Liver (tissue), 8 donors: ENCODE measurements at regions not wholly inside any gene's neighbourhood (a gene's known extent, or its start where the extent isn't known, plus 50 kb on each side); places are given as distances from the start of the nearest gene placed in this dataset.
A peak's percentile ranks its signal among the peaks of the same experiment; 100 is the strongest.

Experiments used
- DNase-seq: peaks from one replicate; pipeline ENCODE4 v3.0.0-alpha.2; 2017; ENCODE audit warnings: low spot score
- H3K27ac ChIP-seq, 2 donors: one replicate each; pipeline ENCODE4 v1.7.0; 2013; ENCODE audit warnings: inconsistent platforms in 2 of 2, low read length in 2 of 2, control low read depth in 1 of 2, low read depth in 1 of 2, mild to moderate bottlenecking in 1 of 2
- H3K27me3 ChIP-seq, 4 donors: one replicate each; pipeline versions ENCODE4 v1.6.1 to v1.7.0; 2013; ENCODE audit warnings: low read length in 3 of 4, inconsistent platforms in 1 of 4, mild to moderate bottlenecking in 1 of 4, moderate library complexity in 1 of 4; ENCODE audit not compliant: control insufficient read depth in 4 of 4, insufficient read depth in 4 of 4
- H3K36me3 ChIP-seq, 4 donors: one replicate each; pipeline versions ENCODE4 v1.6.1 to v1.7.0; 2013; ENCODE audit warnings: low read length in 3 of 4, mild to moderate bottlenecking in 3 of 4, low read depth in 1 of 4, moderate library complexity in 1 of 4; ENCODE audit not compliant: control insufficient read depth in 4 of 4, insufficient read depth in 3 of 4
- H3K4me1 ChIP-seq, 4 donors: one replicate each; pipeline versions ENCODE4 v1.6.1 to v1.7.0; 2013; ENCODE audit warnings: low read length in 3 of 4, mild to moderate bottlenecking in 3 of 4, moderate library complexity in 1 of 4; ENCODE audit not compliant: control insufficient read depth in 4 of 4, insufficient read depth in 4 of 4
- H3K4me3 ChIP-seq, 3 donors: one replicate each; pipeline versions ENCODE4 v1.6.1 to v1.7.0; 2013; ENCODE audit warnings: low read length in 3 of 3, control low read depth in 1 of 3, low read depth in 1 of 3, mild to moderate bottlenecking in 1 of 3
- H3K9ac ChIP-seq, 2 donors: one replicate each; pipeline ENCODE4 v1.7.0; 2013; ENCODE audit warnings: low read length in 2 of 2, mild to moderate bottlenecking in 2 of 2, moderate library complexity in 2 of 2, control low read depth in 1 of 2, low read depth in 1 of 2
- H3K9me3 ChIP-seq, 4 donors: one replicate each; pipeline versions ENCODE4 v1.6.1 to v1.7.0; 2013; ENCODE audit warnings: low read length in 3 of 4; ENCODE audit not compliant: control insufficient read depth in 4 of 4
- EGR1 ChIP-seq, 2 donors: IDR thresholded peaks; 2 replicates each; pipeline ENCODE4 v1.6.1; 2016 to 2018; ENCODE audit warnings: antibody characterized with exemption in 2 of 2, low read depth in 2 of 2
- FOXA1 ChIP-seq: IDR thresholded peaks from 2 replicates; pipeline ENCODE4 v1.6.1; 2016; ENCODE audit warnings: antibody characterized with exemption
- FOXA2 ChIP-seq: IDR thresholded peaks from 2 replicates; pipeline ENCODE4 v1.6.1; 2016; ENCODE audit warnings: antibody characterized with exemption
- GABPA ChIP-seq, 2 donors: IDR thresholded peaks in 1 of 2; conservative IDR thresholded peaks in 1 of 2; 2 replicates each; pipeline ENCODE4 v1.6.1; 2016; ENCODE audit warnings: antibody characterized with exemption in 2 of 2, mild to moderate bottlenecking in 1 of 2, moderate library complexity in 1 of 2
- HNF4A ChIP-seq, 2 donors: conservative IDR thresholded peaks; 2 replicates each; pipeline ENCODE4 v1.6.1; 2016; ENCODE audit warnings: antibody characterized with exemption in 2 of 2, mild to moderate bottlenecking in 2 of 2
- HNF4G ChIP-seq: IDR thresholded peaks from 2 replicates; pipeline ENCODE4 v1.6.1; 2016; ENCODE audit warnings: antibody characterized with exemption
- JUND ChIP-seq, 2 donors: IDR thresholded peaks; 2 replicates each; pipeline ENCODE4 v1.6.1; 2016; ENCODE audit warnings: antibody characterized with exemption in 2 of 2
- NR2F2 ChIP-seq: IDR thresholded peaks from 2 replicates; pipeline ENCODE4 v1.6.1; 2016; ENCODE audit warnings: antibody characterized with exemption
- RAD21 ChIP-seq, 2 donors: IDR thresholded peaks; 2 replicates each; pipeline ENCODE4 v1.6.1; 2016; ENCODE audit warnings: antibody characterized with exemption in 2 of 2, mild to moderate bottlenecking in 2 of 2
- RXRA ChIP-seq, 2 donors: IDR thresholded peaks; 2 replicates each; pipeline ENCODE4 v1.6.1; 2017 to 2018; ENCODE audit warnings: antibody characterized with exemption in 2 of 2, mild to moderate bottlenecking in 1 of 2
- SP1 ChIP-seq: IDR thresholded peaks from 2 replicates; pipeline ENCODE4 v1.6.1; 2018; ENCODE audit warnings: antibody characterized with exemption, mild to moderate bottlenecking
- TAF1 ChIP-seq: conservative IDR thresholded peaks from 2 replicates; pipeline ENCODE4 v1.6.1; 2016; ENCODE audit warnings: antibody characterized with exemption, mild to moderate bottlenecking
- YY1 ChIP-seq: IDR thresholded peaks from 2 replicates; pipeline ENCODE4 v1.6.1; 2016; ENCODE audit warnings: antibody characterized with exemption, mild to moderate bottlenecking
- WGBS: extraction: QIAGEN DNeasy Blood & Tissue Kit; methylation state at CpG from one replicate; pipeline ENCODE4 v1.1.7; 2013; 5-methylcytosine and 5-hydroxymethylcytosine counted together
- TF ChIP-seq, protein P1 (sequence below): IDR thresholded peaks from 2 replicates; pipeline ENCODE4 v1.6.1; 2016; ENCODE audit warnings: antibody characterized with exemption
- TF ChIP-seq, protein P2 (sequence below): IDR thresholded peaks from 2 replicates; pipeline ENCODE4 v1.6.1; 2016; ENCODE audit warnings: antibody characterized with exemption, mild to moderate bottlenecking
- TF ChIP-seq, protein P3 (sequence below): IDR thresholded peaks from 2 replicates; pipeline ENCODE4 v1.6.1; 2016; ENCODE audit warnings: antibody characterized with exemption
- TF ChIP-seq, protein P4 (sequence below): fragments of 150-350 bp; IDR thresholded peaks from 2 replicates; pipeline ENCODE4 v1.5.1; 2017; ENCODE audit warnings: improper control_type of control experiment, low read depth, low read length; ENCODE audit not compliant: missing input control
- TF ChIP-seq, protein P5 (sequence below): IDR thresholded peaks from 2 replicates; pipeline ENCODE4 v1.6.1; 2016; ENCODE audit warnings: antibody characterized with exemption
- donor health status: healthy.
- donor health status: healthy.
- donor health status: healthy.
- donor health status: healthy.
- donor health status: healthy.

DNA sequence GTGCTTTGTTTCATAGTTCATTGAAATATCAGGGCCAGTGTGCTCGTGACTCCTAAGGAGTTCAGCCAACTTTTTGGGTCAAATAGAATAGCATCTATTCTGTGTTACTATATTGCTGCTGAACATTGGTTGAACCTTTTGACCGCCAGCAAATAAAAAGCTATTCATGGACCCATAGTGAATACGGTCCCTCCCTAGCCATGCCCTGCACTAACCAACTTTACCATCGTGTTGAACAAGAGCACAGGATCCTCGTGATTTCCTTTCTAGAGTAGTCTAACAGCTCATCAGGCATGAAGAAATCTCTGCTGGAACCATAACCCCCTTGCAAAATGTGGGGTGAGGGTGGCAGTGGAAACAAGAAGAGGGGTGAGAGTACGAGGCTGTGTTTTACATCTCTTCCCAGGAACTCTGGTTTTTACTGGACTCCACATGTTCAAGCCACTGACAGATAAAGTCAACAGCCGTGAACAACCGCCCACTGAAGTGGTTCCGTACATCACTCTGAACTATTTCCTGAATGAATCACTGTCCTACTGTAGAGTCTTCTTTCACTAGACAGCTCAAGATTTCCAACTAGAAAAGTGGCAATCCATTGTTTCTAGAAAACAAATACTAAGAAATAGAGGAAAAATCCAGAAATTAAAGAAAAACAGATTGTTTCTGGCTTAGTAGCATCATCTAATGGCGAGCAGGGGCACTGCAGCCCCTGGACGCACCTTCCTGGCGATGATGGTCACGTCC lies 70.1 kb upstream of the SPATA31E1 start:
- H3K9me3 ChIP-seq: peaks cover 0 to 5% (median under 1%) of the 10 kb centered on the region in 4 donors
- no peak overlapping the region for H3K4me3 ChIP-seq
- TF ChIP-seq EGR1 (IDR thresholded peaks at IDR 0.05; ENCODE audit: low read depth in 2 of 2) (no peak), FOXA2 (no peak), TAF1 (no peak), HNF4G (no peak), HNF4A (conservative IDR thresholded peaks at IDR 0.05) (peak in 1 of 2 donors; percentile 22), FOXA1 (no peak), SP1 (no peak), RAD21 (IDR thresholded peaks at IDR 0.05) (peak; percentile 94 to 97), JUND (IDR thresholded peaks at IDR 0.05) (no peak), YY1 (no peak), GABPA (IDR thresholded peaks at IDR 0.05 in 1 of 2, conservative IDR thresholded peaks at IDR 0.05 in 1 of 2) (peak in 1 of 2 donors; percentile 10), RXRA (IDR thresholded peaks at IDR 0.05) (peak; percentile 40 to 72), NR2F2 (no peak)
- TF ChIP-seq, protein P1, sequence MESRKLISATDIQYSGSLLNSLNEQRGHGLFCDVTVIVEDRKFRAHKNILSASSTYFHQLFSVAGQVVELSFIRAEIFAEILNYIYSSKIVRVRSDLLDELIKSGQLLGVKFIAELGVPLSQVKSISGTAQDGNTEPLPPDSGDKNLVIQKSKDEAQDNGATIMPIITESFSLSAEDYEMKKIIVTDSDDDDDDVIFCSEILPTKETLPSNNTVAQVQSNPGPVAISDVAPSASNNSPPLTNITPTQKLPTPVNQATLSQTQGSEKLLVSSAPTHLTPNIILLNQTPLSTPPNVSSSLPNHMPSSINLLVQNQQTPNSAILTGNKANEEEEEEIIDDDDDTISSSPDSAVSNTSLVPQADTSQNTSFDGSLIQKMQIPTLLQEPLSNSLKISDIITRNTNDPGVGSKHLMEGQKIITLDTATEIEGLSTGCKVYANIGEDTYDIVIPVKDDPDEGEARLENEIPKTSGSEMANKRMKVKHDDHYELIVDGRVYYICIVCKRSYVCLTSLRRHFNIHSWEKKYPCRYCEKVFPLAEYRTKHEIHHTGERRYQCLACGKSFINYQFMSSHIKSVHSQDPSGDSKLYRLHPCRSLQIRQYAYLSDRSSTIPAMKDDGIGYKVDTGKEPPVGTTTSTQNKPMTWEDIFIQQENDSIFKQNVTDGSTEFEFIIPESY: no peak
- TF ChIP-seq, protein P2, sequence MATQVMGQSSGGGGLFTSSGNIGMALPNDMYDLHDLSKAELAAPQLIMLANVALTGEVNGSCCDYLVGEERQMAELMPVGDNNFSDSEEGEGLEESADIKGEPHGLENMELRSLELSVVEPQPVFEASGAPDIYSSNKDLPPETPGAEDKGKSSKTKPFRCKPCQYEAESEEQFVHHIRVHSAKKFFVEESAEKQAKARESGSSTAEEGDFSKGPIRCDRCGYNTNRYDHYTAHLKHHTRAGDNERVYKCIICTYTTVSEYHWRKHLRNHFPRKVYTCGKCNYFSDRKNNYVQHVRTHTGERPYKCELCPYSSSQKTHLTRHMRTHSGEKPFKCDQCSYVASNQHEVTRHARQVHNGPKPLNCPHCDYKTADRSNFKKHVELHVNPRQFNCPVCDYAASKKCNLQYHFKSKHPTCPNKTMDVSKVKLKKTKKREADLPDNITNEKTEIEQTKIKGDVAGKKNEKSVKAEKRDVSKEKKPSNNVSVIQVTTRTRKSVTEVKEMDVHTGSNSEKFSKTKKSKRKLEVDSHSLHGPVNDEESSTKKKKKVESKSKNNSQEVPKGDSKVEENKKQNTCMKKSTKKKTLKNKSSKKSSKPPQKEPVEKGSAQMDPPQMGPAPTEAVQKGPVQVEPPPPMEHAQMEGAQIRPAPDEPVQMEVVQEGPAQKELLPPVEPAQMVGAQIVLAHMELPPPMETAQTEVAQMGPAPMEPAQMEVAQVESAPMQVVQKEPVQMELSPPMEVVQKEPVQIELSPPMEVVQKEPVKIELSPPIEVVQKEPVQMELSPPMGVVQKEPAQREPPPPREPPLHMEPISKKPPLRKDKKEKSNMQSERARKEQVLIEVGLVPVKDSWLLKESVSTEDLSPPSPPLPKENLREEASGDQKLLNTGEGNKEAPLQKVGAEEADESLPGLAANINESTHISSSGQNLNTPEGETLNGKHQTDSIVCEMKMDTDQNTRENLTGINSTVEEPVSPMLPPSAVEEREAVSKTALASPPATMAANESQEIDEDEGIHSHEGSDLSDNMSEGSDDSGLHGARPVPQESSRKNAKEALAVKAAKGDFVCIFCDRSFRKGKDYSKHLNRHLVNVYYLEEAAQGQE: no peak
- TF ChIP-seq, protein P3, sequence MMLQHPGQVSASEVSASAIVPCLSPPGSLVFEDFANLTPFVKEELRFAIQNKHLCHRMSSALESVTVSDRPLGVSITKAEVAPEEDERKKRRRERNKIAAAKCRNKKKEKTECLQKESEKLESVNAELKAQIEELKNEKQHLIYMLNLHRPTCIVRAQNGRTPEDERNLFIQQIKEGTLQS: no peak
- TF ChIP-seq, protein P4, sequence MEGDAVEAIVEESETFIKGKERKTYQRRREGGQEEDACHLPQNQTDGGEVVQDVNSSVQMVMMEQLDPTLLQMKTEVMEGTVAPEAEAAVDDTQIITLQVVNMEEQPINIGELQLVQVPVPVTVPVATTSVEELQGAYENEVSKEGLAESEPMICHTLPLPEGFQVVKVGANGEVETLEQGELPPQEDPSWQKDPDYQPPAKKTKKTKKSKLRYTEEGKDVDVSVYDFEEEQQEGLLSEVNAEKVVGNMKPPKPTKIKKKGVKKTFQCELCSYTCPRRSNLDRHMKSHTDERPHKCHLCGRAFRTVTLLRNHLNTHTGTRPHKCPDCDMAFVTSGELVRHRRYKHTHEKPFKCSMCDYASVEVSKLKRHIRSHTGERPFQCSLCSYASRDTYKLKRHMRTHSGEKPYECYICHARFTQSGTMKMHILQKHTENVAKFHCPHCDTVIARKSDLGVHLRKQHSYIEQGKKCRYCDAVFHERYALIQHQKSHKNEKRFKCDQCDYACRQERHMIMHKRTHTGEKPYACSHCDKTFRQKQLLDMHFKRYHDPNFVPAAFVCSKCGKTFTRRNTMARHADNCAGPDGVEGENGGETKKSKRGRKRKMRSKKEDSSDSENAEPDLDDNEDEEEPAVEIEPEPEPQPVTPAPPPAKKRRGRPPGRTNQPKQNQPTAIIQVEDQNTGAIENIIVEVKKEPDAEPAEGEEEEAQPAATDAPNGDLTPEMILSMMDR: peak; percentile 99
- TF ChIP-seq, protein P5, sequence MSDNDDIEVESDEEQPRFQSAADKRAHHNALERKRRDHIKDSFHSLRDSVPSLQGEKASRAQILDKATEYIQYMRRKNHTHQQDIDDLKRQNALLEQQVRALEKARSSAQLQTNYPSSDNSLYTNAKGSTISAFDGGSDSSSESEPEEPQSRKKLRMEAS: peak; percentile 34
- no peak overlapping the region for H3K9ac ChIP-seq
- 21% methylated on average over 13 of the region's 13 CpGs for WGBS
- H3K36me3 ChIP-seq: no peaks in the 10 kb centered on the region
- peak; percentile 59 for DNase-seq
- H3K27me3 ChIP-seq: no peaks in the 10 kb centered on the region
- peaks cover 0 to 14% (median 8%) of the 10 kb centered on the region in 4 donors for H3K4me1 ChIP-seq
- H3K27ac ChIP-seq: peak overlapping the region; percentile 4 to 32
